G401.6 (cell line): ENCODE measurements at regions not wholly inside any gene's neighbourhood (a gene's known extent, or its start where the extent isn't known, plus 50 kb on each side); places are given as distances from the start of the nearest gene placed in this dataset.

Experiments
- FAIRE-seq: peaks from 2 replicates; lab custom pipeline; 2012; peaks lifted over from hg19 to GRCh38; lab: Jason Lieb, UNC

DNA sequence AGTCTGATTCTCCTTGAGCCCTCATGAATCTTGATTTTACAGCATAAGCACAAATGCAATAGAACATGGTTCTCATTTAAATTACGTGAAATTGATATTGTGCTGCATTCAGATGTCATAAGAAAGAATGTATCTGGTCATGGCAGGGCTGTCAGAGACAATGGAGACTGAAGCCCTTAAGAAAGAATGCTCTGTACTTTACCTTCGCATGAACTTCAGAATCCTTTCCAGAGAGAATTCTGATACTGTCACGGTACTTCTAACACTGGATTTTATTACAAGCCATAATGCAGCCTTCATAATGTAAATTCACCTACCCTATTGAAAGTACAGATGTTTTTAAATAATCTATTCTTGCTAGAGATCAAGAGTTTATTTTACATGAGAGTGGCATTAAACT, 677.9 kb upstream of the ADGRL3 start:
- no peak for FAIRE-seq

DNA sequence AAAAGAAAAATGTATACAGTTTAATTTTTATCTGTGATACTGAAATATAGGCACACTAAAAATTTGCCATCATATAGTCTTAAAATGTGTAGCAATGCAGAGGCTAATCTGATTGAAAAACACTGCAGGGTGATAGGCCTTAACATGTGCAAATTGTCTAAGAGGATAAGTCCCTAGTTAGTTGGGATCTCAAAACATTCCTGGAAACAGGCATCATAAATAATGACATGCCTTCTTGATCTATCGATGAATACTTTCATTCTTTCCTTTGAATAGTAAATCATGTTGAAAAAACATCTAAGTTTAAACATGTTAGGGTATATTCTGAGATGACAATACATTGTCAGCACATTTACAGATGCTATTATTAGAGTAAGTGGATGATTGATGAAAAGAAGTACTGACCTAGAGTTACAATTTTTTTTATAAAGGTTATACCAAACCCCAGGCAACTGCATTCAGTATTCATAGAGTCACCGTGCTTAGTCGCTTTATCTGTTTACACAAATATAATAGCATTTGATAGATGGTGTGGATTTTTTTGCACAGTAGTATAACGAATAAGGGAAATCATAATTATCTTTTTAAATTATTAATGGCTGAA, 668.2 kb upstream of the ADGRL3 start:
- FAIRE-seq: no peak

DNA sequence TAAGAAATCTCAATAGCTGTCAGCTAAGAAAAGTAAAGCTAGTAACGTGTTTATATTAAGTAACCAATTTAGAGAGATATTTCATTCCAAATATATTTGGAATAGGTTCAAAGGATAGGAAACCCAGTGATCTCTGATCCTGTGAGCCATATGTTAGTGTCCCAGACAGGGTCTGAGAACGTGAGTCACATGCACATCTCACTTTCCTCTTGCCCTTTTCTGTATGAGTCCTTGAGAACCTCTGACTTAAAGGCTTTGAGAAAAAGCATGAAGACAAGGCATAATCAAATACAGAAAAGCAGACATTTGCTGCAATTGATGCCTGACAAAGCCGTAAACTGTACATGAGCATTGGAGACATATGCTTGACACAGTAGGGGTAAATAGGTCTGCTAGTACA, 655.1 kb upstream of the ADGRL3 start:
- FAIRE-seq: no peak

DNA sequence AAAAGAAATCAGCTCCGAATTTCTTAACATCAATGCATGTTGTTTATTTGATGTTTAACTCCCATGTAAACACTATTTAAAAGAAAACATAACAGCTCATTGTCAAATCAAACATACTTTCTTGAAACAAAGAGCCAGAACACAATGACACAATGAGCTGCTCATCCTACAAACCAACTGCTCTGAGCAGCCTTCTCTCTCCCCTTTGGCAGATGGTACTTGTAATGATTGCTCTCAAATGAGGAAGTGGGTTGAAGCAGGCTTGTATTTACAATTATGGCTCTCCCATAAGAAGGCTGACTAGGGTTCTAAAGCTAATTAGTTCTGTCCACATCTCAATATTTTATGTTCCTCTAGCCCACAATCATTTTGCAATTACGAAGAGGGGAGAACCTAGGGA, 637.8 kb upstream of the ADGRL3 start:
- no peak for FAIRE-seq

DNA sequence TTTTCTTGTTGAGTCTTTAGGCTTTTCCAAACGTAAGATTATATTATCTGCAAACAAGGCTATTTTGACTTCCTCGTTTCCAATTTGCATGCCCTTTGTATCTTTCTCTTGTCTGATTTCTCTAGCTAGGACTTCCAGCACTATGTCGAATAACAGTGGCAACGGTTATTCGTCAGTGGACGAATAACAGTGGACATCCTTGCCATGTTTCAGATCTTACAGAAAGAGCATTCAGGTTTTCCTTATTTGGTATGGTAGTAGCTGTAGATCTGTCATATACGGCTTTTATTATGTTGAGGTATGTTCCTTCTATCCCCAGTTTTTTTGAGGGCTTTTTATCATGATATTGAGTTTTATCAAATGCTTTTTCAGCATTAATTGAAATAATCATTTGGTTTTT, 634.6 kb upstream of the ADGRL3 start:
- no peak for FAIRE-seq

DNA sequence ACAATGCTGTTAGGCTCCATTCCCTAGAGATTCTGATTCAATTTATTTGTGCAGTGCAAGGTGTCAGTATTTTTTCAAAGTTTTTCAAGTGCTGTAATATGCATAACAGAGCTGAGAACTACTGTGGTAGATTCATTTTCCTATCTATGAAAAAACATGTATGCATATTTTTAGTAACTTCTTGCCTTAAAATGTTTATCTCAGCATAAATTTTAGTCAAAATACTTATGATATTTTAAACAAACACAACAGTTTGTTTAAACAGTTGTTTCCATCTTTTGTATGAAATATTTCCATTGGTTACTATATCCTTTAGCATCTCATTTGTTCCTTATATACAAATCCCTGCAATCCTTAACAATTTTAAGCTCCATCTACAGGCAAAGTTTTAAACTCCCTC, 624.8 kb upstream of the ADGRL3 start:
- no peak for FAIRE-seq

DNA sequence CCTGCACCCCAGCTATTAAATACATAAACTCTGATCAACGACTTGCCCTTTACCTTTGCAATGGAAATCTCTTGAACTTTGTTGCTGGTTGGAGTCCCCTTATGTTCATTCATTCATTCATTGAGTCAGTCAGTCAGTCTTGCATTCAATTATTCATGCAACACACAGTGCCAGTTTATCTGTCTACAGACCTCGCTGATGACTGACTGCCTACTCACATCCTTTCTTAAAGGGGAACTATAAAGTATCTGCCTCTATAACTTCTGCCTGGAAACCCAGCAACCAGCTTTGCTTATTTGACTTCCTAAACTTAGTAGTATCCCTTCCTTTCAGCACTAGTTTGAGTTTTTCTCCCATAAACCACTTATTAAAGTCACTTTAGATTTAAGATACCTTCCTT, 620.8 kb upstream of the ADGRL3 start:
- FAIRE-seq: no peak

DNA sequence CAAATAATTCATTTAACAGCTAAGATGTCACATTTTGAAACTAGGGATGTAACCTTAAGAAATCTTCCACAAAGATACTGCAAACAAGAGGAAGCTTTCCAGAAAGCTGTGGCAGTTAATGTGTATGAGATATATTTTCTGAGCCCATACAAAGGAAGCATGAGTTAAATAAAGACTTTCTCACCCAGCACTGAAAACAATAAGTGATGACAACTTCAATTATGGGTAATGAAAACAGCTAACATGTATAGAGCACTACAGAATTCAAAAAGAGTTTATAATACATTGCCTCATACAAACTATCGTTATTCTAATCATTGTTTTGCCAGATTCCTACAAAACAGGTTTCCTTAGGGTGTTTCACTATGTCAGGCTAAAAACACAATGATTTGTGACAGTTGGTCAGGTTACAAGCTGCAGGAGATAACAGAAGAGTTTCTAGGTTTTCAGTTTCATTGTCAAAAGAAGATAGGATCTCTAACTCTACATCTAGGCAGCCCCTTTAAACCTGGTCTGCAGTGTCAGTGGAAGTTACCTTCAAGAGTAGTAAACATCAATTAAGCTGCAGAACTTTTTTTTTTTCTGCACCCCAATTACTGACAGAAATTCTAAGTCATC, 618.1 kb upstream of the ADGRL3 start:
- FAIRE-seq: no peak

DNA sequence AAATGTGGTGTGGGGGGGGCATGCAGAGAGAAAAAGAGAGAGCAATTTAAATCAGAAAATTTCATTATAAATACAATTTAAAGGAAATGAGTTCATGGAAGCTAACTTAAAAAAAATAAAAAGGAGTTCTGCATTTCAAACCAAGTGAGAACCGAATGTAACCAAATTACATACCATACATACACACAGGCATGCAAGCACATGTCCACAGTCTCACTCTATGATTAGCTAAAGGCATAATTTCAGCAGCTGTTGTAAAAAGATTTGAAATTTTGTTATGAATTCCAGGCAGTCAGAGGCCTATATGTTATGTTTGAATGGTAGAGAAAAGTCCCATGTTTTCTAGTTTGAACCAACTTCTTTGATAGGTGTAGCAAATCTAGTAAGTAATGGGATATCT, 611.6 kb upstream of the ADGRL3 start:
- FAIRE-seq: no peak

DNA sequence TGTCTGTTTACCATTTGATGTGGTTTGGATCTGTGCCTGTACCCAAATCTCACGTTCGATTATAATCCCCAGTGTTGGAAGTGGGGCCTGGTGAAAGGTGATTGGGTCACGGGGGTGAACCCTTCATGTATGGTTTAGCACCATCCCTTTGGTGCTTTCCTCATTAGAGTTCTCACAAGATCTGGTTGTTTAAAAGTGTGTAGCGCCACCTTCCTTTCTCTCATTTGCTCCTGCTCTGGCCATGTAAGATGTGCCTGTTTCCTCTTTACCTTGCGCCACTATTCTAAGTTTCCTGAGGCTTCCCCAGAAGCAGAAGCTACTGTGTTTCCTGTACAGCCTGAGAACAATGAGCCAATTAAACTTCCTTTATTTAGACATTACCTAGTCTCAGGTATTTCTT, 610.7 kb upstream of the ADGRL3 start:
- no peak for FAIRE-seq

DNA sequence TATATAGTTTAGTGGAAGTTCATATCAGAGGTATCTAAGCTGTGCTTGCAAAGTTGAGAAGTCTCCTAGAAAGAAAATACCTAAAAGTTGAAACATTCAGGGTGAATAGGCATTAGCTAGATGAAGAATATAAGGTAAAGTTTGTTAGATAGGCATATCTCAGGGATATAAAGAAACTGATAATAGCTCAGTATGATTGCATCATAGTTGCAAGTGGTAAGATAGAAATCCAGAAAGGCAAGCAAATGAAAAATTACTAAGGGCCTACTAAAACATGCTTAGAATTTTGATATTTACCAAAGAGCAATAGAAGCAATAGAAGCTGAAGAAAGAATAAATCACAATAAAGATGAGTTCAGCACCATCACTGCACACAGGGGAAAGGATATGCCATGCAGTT, 610.0 kb upstream of the ADGRL3 start:
- no peak for FAIRE-seq

DNA sequence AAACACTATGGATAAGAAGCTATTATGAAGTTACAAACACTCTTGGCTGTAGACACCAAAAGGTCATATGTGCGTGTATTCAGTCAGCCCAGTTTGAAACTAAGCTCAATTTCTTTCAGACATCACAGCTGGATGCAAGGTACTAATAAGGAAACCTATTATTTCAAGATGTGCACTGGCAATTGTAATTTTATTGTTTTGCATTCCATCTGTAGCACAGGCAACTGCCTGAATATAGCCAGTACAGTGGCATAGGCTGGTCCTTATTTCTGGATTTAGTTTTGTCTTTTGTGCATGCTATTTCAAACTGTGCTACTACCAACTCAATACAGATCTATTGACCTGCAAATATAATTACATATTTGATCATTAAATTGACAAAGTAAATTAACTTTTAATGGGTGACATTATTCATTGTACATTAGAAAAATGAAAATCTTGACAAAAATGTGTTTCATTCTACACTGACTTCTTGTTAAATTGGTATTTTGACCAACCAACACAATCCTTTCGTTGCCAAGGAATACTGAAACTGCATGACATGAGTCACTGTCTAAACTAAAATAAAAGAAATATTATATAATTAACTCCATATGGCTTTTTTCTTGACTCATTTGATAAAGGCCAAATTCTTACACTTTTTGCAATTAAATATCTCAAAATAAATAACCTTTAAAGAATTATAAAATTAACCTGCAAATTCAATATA, 594.3 kb upstream of the ADGRL3 start:
- no peak for FAIRE-seq

DNA sequence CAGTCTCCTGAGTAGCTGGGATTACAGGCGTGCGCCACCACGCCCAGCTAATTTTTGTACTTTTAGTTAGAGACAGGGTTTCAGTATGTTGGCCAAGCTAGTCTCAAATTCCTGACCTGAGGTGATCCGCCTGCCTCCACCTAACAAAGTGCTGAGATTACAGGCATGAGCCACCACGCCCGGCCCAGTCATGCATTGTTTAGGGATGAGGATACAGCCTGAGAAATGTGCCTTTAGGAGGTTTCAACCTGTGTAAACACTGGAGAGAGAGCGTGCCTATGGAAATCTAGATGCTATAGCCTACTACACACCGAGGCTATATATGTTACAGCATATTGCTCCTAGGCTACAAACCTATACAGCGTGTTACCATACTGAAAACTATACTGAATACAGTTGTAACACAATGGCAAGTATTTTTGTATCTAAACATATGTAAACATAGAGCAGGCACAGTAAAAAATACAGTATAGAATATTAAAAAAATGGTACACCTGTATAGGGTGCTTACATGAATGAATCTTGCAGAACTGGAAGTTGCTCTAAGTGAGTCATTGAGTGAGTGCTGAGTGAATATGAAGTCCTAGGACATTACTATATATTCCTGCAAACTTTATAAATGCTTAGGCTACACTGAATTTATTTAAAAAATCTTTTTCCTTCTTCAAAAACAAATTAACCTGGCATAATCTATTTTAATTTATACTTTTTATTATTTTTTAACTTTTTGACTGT, 588.2 kb upstream of the ADGRL3 start:
- no peak for FAIRE-seq

DNA sequence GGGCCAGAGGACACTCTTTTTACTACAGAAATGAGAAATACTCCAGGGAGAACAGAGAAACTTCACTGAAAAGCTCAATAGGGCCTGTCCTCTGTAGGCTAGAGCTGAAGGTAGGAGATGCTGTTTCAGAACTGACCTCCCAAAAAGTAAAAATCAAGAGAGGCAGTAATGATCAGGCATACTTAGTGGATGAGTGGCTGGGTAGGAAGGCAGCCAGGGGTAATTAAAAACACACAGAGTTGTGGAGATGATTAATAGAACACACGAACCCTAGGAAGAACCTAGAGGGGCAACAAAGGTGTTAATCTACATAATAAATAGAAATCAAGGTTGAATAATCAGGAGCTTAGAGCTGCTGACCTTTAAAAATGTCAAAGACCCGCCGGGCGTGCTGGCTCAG, 582.4 kb upstream of the ADGRL3 start:
- FAIRE-seq: no peak

DNA sequence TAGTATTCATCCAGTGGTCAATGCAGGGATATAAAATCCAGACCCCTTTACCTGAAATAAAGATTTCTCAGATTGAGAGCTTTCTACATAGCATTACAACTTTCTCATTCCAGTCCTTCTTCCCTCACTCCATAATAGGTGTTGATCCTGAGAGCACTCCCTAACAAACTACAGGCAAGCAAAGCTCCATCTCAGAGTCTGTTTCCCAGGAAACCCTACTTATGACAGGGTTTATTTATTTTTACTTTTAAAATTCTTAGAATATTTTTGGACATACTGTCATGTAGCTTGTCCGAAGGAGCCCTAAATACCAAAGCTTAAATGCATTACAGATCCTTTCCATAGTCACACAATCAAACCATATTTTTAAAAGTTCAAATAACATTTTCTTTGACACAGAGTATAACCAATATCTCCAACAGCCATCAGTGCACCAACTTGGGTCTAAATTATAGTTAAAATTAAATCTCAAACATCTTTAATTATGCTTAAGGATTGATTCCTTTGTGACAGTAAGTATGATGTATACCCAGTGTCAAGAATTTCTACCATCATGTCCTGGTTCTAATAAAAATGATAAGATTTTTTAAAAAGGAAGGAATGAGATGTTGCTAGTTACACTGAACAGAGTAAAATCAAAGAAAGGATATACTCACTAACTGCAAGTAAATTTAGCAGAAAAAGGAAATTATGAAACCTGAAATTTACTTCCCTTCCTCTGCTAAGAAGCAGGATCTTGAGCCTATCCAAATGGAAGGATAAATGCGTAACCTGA, 580.4 kb upstream of the ADGRL3 start:
- FAIRE-seq: no peak

DNA sequence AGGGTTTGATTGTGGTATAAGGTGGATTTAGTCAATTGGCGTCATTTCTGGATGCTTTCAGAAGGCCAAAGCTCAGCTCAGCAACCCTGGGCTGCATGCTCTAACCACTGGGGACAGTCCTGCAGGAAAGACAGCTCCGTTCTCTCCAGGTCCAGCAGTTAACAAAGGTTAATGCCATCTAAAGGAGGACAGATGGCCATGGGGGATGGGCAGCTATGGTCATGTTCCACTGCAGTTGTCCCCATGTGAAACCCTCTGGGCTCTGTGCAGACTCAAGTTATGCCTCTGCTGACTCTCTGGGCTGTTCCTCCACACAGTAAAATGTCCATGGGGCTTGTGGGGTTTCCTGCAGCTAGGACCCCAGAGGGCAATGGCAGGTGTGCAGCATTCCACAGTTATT, 562.1 kb upstream of the ADGRL3 start:
- no peak for FAIRE-seq

DNA sequence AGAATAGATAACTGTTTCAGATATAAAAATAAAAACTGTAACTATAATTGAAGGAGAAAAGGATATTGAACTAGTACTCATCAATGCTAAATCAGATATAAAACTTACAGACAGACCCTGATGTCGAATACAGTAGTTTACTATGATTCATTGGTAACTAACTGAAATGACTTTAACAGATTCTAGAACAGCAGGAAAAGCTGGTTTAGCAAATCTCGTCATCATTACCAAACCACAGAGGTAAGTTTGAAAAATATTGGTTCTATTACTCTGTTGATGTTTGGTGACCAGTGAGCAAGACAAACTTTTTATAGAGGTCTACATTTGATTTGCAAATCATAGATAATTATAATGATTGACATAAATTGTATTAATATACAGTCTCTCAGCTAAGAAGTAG, 551.4 kb upstream of the ADGRL3 start:
- no peak for FAIRE-seq

DNA sequence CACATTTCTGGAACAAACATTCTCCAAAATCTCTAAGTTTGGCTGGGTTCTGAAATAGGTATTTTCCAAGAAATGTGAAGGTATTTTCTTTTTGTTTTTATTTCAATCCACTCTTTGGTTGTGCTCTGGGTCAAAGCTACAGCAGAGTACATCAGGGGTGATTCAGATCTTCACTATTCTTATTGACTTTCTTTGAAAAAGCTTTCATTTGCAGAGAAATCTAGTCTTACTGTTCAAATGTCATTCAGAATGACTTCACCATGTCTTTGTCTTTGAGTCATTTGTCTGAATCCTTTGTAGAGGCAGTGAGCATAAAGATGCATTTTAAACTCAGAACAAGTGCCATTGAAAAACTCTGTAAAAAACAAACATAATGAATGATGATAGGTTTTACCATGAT, 547.2 kb upstream of the ADGRL3 start:
- FAIRE-seq: no peak

DNA sequence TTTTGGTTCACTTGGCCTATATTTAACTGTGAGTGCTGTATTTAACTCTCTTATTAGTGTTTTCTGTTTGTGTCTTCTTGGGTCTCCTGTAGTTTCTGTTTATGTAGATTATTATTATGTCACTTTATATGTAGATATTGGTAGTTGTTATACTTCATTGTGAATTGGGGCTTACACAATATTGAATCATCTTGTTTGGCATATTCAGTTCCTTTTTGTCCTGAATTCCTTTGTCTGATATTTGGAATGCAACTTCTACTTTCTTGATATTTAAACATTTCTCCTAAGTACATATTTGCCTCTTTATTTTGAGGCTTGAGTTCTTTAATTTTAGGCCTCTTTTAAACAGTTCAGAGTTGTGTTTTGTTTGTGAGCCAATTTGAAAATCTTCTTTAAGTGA, 544.8 kb upstream of the ADGRL3 start:
- no peak for FAIRE-seq

DNA sequence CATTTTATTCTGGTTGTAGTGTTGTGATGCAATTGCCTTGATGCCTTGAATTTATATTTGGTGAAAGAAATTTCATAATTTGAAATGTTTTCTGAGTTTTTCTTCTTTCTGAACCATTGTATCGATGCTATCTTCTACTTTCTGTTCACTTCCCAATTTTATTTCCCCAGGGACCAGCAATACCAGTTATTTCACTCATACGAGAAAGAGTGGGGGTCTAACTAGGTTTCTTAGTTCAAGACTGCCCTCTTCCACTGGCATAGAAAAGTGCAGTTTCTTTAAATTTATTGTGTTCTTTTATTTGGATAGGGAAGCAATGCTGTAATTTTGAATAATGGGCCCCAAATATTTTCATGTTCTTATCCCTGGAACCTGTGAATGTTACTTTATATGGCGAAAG, 544.0 kb upstream of the ADGRL3 start:
- FAIRE-seq: no peak

DNA sequence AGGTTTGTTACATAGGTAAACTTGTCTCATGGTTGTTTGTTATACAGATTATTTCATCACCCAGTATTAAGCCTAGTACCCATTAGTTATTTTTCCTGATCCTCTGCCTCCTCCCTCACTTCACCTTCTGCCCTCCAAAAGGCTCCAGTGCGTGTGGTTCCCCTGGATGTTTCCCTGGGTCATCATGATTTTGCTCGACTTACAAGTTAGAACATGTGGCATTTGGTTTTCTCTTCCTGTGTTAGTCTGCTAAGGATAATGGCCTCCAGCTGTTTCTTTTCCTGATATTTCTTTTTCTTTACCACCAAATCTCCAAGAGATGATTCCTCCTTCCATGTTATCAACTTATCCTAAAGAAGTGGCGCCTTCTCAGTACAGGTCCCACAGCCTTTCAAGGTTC, 543.1 kb upstream of the ADGRL3 start:
- no peak for FAIRE-seq

DNA sequence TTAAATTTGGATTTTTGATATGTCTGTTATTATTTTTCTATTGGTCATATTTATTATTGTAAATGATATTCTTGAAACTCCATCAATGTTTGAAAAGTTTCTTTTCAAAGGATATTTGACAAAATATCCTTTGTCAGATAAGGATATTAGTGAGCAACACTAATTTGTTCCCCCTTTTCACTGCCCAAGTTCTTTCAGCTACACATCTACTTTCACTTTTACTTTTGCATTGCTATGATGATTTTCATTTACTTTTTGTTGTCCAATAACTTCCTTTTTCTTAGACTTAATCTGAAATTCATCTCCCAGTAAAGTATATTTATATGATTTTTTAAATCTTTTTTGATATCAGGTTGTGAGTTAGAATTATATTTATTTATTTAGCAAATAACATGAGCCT, 542.3 kb upstream of the ADGRL3 start:
- FAIRE-seq: no peak

DNA sequence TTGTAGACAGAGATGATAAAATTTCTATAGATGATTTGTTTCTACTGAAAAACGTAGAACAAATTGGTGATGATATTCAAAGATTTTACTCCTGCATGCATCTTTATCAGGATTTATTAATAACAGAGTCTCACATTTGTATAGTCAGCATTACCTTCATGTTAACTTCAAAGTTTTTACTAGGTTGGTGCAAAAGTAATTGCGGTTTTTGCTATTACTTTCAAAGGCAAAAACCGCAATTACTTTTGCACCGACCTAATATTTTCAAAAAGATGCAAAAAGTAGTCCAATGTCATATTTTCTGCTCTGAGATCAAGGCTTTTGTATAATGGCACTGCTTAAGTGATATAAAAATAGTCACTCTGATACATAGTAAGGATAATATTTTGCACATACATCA, 536.4 kb upstream of the ADGRL3 start:
- no peak for FAIRE-seq
